Fibroblast of lung (primary cell): ENCODE measurements at regions not wholly inside any gene's neighbourhood (a gene's known extent, or its start where the extent isn't known, plus 50 kb on each side); places are given as distances from the start of the nearest gene placed in this dataset.

Experiments
- EZH2 ChIP-seq: IDR thresholded peaks from 2 replicates; pipeline ENCODE4 v1.5.1; 2012; ENCODE audit warnings: low read length, control low read depth, mild to moderate bottlenecking; ENCODE audit errors: missing control alignments
- TF ChIP-seq, protein P1 (sequence below), 2 donors: IDR thresholded peaks in 1 of 2; conservative IDR thresholded peaks in 1 of 2; 1 replicate in 1 of 2; 2 replicates in 1 of 2; pipeline ENCODE4 v1.5.1; 2011 to 2012; ENCODE audit warnings: low read length in 2 of 2, control low read depth in 1 of 2, inconsistent platforms in 1 of 2, low read depth in 1 of 2, mild to moderate bottlenecking in 1 of 2

GRCh38 chr3:56985460-56985859 lies 75.0 kb upstream of the SPATA12 start:
- TF ChIP-seq, protein P1, sequence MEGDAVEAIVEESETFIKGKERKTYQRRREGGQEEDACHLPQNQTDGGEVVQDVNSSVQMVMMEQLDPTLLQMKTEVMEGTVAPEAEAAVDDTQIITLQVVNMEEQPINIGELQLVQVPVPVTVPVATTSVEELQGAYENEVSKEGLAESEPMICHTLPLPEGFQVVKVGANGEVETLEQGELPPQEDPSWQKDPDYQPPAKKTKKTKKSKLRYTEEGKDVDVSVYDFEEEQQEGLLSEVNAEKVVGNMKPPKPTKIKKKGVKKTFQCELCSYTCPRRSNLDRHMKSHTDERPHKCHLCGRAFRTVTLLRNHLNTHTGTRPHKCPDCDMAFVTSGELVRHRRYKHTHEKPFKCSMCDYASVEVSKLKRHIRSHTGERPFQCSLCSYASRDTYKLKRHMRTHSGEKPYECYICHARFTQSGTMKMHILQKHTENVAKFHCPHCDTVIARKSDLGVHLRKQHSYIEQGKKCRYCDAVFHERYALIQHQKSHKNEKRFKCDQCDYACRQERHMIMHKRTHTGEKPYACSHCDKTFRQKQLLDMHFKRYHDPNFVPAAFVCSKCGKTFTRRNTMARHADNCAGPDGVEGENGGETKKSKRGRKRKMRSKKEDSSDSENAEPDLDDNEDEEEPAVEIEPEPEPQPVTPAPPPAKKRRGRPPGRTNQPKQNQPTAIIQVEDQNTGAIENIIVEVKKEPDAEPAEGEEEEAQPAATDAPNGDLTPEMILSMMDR (conservative IDR thresholded peaks at IDR 0.05 in 1 of 2, IDR thresholded peaks at IDR 0.05 in 1 of 2; ENCODE audit: low read depth in 1 of 2, low read length in 2 of 2): no peak
- TF ChIP-seq EZH2: no peak
